A549 (cell line): ENCODE measurements at regions not wholly inside any gene's neighbourhood (a gene's known extent, or its start where the extent isn't known, plus 50 kb on each side); places are given as distances from the start of the nearest gene placed in this dataset.

Source experiments
- ATAC-seq, 2 experiments: fragments of 200-7000 bp in 1 of 2; fragments of >200 bp in 1 of 2; cut with Nextera tagmentation in 1 of 2; cut with Tn5 transposase in 1 of 2; 3 replicates each; pipeline versions ENCODE4 v1.8.0 to v1.9.1; 2018 to 2020; ENCODE audit warnings: mild to moderate bottlenecking in 1 of 2, moderate library complexity in 1 of 2
- CTCF ChIA-PET: fragments of 300-600 bp; sonication (Branson Sonifier 250); formaldehyde crosslinking; extraction: SDS; loops from one replicate; lab custom pipeline; 2021; ENCODE audit warnings: antibody characterized with exemption, inconsistent platforms; lab: Yijun Ruan, JAX
- POLR2A ChIA-PET: fragments of 350-600 bp; formaldehyde crosslinking; extraction: SDS; loops from one replicate; lab custom pipeline; 2021; ENCODE audit warnings: antibody characterized with exemption, inconsistent platforms; lab: Yijun Ruan, JAX
- DNase-seq, 2 experiments: peaks; one replicate each; pipeline versions ENCODE4 v3.0.0 to v3.0.0-alpha.2; 2011 to 2016; ENCODE audit warnings: low read depth in 1 of 2, low spot score in 1 of 2
- FAIRE-seq: peaks from 2 replicates; lab custom pipeline; 2011; peaks lifted over from hg19 to GRCh38; lab: Jason Lieb, UNC
- H3K27ac ChIP-seq, 2 experiments: fragments of >200 bp; sonication (Bioruptor Twin); formaldehyde crosslinking; 3 replicates each; pipeline ENCODE4 v1.5.1; 2016 to 2017
- H3K4me1 ChIP-seq: fragments of >200 bp; sonication (Bioruptor Twin); formaldehyde crosslinking; 3 replicates; pipeline ENCODE4 v1.6.1; 2016
- H3K4me2 ChIP-seq: fragments of >200 bp; sonication (Bioruptor Twin); formaldehyde crosslinking; 3 replicates; pipeline ENCODE4 v1.6.1; 2016
- H3K4me3 ChIP-seq: fragments of >200 bp; sonication (Bioruptor Twin); formaldehyde crosslinking; 3 replicates; pipeline ENCODE4 v1.5.1; 2016
- H3K9me3 ChIP-seq: fragments of >200 bp; sonication (Bioruptor Twin); formaldehyde crosslinking; 3 replicates; pipeline ENCODE4 v1.6.1; 2016
- BHLHE40 ChIP-seq: IDR thresholded peaks from 2 replicates; pipeline ENCODE4 v1.6.1; 2012; ENCODE audit warnings: low read depth, low read length, inconsistent platforms
- CBX2 ChIP-seq: fragments of 200-600 bp; sonication (generic); IDR thresholded peaks from 2 replicates; pipeline ENCODE4 v1.6.1; 2016; ENCODE audit warnings: low read depth, mild to moderate bottlenecking, borderline replicate concordance
- CHD4 ChIP-seq: fragments of 200-600 bp; sonication (generic); IDR thresholded peaks from 2 replicates; pipeline ENCODE4 v1.6.1; 2016; ENCODE audit warnings: antibody characterized with exemption, mild to moderate bottlenecking, borderline replicate concordance
- EHF ChIP-seq: fragments of 250-450 bp; sonication (Bioruptor Pico); IDR thresholded peaks from 2 replicates; pipeline ENCODE4 v1.5.0; 2020; ENCODE audit warnings: mild to moderate bottlenecking
- EHMT2 ChIP-seq: fragments of 200-600 bp; sonication (generic); IDR thresholded peaks from 2 replicates; pipeline ENCODE4 v1.6.1; 2016; ENCODE audit warnings: antibody characterized with exemption, low read depth, mild to moderate bottlenecking, moderate library complexity
- FOSB ChIP-seq: fragments of 250-450 bp; sonication (Bioruptor Pico); IDR thresholded peaks from 2 replicates; pipeline ENCODE4 v1.5.0; 2020; ENCODE audit warnings: mild to moderate bottlenecking, moderate library complexity
- GATA3 ChIP-seq: IDR thresholded peaks from 2 replicates; pipeline ENCODE4 v1.6.1; 2012; ENCODE audit warnings: borderline replicate concordance
- HEYL ChIP-seq: fragments of 250-450 bp; sonication (Bioruptor Pico); IDR thresholded peaks from 2 replicates; pipeline ENCODE4 v1.8.0; 2021; ENCODE audit warnings: mild to moderate bottlenecking, moderate library complexity
- HOXA7 ChIP-seq: fragments of 250-450 bp; sonication (Bioruptor Pico); IDR thresholded peaks from 2 replicates; pipeline ENCODE4 v1.5.0; 2020; ENCODE audit warnings: mild to moderate bottlenecking, moderate library complexity
- HOXB13 ChIP-seq: fragments of 250-450 bp; sonication (Bioruptor Pico); IDR thresholded peaks from 2 replicates; pipeline ENCODE4 v1.5.0; 2020; ENCODE audit warnings: low read depth, mild to moderate bottlenecking, moderate library complexity
- MAFK ChIP-seq: fragments of 450-650 bp; IDR thresholded peaks from 2 replicates; pipeline ENCODE4 v1.6.1; 2014; ENCODE audit not compliant: partially characterized antibody
- MYC ChIP-seq: IDR thresholded peaks from 2 replicates; pipeline ENCODE4 v1.6.1; 2012; ENCODE audit warnings: mild to moderate bottlenecking, inconsistent platforms, low read length, improper control_type of control experiment, borderline replicate concordance
- NFE2L2 ChIP-seq: fragments of 150-350 bp; conservative IDR thresholded peaks from 2 replicates; pipeline ENCODE4 v1.6.1; 2014; ENCODE audit warnings: low read length
- SREBF2 ChIP-seq: fragments of 450-650 bp; IDR thresholded peaks from 2 replicates; pipeline ENCODE4 v1.6.1; 2014; ENCODE audit warnings: mild to moderate bottlenecking, moderate library complexity
- TFCP2L1 ChIP-seq: fragments of 250-450 bp; sonication (Bioruptor Pico); IDR thresholded peaks from 2 replicates; pipeline ENCODE4 v1.5.0; 2021; ENCODE audit warnings: mild to moderate bottlenecking
- TP53 ChIP-seq: fragments of 250-450 bp; sonication (Bioruptor Pico); IDR thresholded peaks from 2 replicates; pipeline ENCODE4 v1.5.0; 2021; ENCODE audit warnings: mild to moderate bottlenecking, moderate library complexity
- WGBS: methylation state at CpG from one replicate; pipeline ENCODE4 v1.1.6; 2017; ENCODE audit errors: missing lambda C conversion rate; 5-methylcytosine and 5-hydroxymethylcytosine counted together
- TF ChIP-seq, protein P1 (sequence below): IDR thresholded peaks from 2 replicates; pipeline ENCODE4 v1.6.1; 2012
- TF ChIP-seq, protein P2 (sequence below): fragments of 250-450 bp; sonication (Bioruptor Pico); IDR thresholded peaks from 2 replicates; pipeline ENCODE4 v1.5.0; 2021; ENCODE audit warnings: mild to moderate bottlenecking, moderate library complexity, borderline replicate concordance
- TF ChIP-seq, protein P3 (sequence below): IDR thresholded peaks from 2 replicates; pipeline ENCODE4 v1.6.1; 2012; ENCODE audit warnings: low read depth, borderline replicate concordance
- TF ChIP-seq, protein P4 (sequence below): fragments of >200 bp; sonication (Bioruptor Twin); formaldehyde crosslinking; IDR thresholded peaks from 3 replicates; pipeline ENCODE4 v1.6.1; 2016
- TF ChIP-seq, protein P5 (sequence below): fragments of 150-350 bp; IDR thresholded peaks from 2 replicates; pipeline ENCODE4 v1.6.1; 2014; ENCODE audit warnings: low read depth, mild to moderate bottlenecking, low read length
- TF ChIP-seq, protein P6 (sequence below): IDR thresholded peaks from 2 replicates; pipeline ENCODE4 v1.6.1; 2012
- TF ChIP-seq, protein P7 (sequence below): fragments of 200-600 bp; sonication (generic); IDR thresholded peaks from 2 replicates; pipeline ENCODE4 v1.6.1; 2016; ENCODE audit warnings: antibody characterized with exemption, mild to moderate bottlenecking, moderate library complexity

DNA sequence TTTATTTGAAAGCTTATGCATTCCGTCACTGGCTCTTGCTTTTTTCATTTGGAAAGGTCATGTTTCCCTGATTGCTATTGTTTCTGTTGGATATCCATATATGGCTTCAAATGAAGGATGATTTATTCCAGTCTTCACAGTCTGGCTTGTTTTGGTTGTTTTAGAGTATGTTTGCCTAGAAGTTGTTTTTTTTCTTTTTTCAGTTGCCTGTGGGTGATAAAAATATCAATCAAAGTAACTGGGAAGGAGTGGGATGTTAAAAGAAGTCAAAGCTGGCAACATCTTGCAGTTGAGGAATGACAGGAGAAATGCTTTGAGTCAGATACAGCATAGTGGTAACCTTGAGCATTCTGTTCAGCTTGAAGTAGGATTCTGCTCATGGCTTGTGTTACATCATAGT lies 610.5 kb downstream of the PLOD2 start:
- no peak for FAIRE-seq
- POLR2A ChIA-PET: no interaction called here

DNA sequence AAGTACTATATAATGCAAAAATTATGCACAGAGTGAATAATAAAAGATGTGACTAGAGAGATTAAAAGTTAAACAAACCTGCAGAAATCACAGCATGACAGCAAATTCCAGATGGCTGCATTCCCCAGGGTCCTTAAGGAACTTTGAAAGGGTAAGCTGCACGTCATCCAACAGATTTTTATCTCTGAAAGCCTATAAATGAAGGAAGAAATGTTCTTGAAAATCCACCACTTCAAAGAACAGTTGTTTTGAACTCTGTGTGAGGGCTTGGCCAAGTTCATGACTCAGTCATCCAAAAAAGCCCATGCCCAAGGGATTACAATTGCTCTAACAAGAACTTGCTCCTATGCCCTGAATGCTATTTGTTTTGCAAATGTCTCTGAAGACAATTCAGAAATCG lies 603.6 kb downstream of the PLOD2 start:
- FAIRE-seq: no peak
- no peaks in the 10 kb centered on the region for H3K4me1 ChIP-seq
- WGBS: 6% methylated on average over 2 of the region's 2 CpGs
- ChIA-PET CTCF (no interaction called here), POLR2A (no interaction called here)
- H3K4me3 ChIP-seq: no peak overlapping the region
- no peak for ATAC-seq
- TF ChIP-seq, protein P1, sequence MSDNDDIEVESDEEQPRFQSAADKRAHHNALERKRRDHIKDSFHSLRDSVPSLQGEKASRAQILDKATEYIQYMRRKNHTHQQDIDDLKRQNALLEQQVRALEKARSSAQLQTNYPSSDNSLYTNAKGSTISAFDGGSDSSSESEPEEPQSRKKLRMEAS: no peak
- TF ChIP-seq GATA3: peak; percentile 37; the same call in 1 of the 2 replicates
- H3K9me3 ChIP-seq: no peaks in the 10 kb centered on the region
- no peak overlapping the region for H3K27ac ChIP-seq
- peak in 1 of 2 experiments; percentile 60 for DNase-seq
- no peak overlapping the region for H3K4me2 ChIP-seq

More for the DNA sequence above, 610.5 kb downstream of the PLOD2 start:
- no peak for DNase-seq
- 0% methylated on average over 1 of the region's 1 CpG for WGBS
- H3K4me1 ChIP-seq: no peaks in the 10 kb centered on the region
- no peak overlapping the region for H3K4me3 ChIP-seq
- no peak overlapping the region for H3K4me2 ChIP-seq
- no peaks in the 10 kb centered on the region for H3K9me3 ChIP-seq
- TF ChIP-seq, protein P2, sequence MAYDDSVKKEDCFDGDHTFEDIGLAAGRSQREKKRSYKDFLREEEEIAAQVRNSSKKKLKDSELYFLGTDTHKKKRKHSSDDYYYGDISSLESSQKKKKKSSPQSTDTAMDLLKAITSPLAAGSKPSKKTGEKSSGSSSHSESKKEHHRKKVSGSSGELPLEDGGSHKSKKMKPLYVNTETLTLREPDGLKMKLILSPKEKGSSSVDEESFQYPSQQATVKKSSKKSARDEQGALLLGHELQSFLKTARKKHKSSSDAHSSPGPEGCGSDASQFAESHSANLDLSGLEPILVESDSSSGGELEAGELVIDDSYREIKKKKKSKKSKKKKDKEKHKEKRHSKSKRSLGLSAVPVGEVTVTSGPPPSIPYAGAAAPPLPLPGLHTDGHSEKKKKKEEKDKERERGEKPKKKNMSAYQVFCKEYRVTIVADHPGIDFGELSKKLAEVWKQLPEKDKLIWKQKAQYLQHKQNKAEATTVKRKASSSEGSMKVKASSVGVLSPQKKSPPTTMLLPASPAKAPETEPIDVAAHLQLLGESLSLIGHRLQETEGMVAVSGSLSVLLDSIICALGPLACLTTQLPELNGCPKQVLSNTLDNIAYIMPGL (CRISPR knock-in tag): no peak
- no peak for TF ChIP-seq MYC
- TF ChIP-seq, protein P3, sequence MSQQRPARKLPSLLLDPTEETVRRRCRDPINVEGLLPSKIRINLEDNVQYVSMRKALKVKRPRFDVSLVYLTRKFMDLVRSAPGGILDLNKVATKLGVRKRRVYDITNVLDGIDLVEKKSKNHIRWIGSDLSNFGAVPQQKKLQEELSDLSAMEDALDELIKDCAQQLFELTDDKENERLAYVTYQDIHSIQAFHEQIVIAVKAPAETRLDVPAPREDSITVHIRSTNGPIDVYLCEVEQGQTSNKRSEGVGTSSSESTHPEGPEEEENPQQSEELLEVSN: no peak
- TF ChIP-seq, protein P4, sequence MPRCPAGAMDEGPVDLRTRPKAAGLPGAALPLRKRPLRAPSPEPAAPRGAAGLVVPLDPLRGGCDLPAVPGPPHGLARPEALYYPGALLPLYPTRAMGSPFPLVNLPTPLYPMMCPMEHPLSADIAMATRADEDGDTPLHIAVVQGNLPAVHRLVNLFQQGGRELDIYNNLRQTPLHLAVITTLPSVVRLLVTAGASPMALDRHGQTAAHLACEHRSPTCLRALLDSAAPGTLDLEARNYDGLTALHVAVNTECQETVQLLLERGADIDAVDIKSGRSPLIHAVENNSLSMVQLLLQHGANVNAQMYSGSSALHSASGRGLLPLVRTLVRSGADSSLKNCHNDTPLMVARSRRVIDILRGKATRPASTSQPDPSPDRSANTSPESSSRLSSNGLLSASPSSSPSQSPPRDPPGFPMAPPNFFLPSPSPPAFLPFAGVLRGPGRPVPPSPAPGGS: no peak
- TF ChIP-seq NFE2L2: no peak
- TF ChIP-seq CHD4: no peak
- no peak for TF ChIP-seq HOXA7 (CRISPR knock-in tag)
- TF ChIP-seq HOXB13: no peak
- no peak for TF ChIP-seq EHF
- TF ChIP-seq EHMT2: no peak
- TF ChIP-seq TP53: no peak
- TF ChIP-seq, protein P5, sequence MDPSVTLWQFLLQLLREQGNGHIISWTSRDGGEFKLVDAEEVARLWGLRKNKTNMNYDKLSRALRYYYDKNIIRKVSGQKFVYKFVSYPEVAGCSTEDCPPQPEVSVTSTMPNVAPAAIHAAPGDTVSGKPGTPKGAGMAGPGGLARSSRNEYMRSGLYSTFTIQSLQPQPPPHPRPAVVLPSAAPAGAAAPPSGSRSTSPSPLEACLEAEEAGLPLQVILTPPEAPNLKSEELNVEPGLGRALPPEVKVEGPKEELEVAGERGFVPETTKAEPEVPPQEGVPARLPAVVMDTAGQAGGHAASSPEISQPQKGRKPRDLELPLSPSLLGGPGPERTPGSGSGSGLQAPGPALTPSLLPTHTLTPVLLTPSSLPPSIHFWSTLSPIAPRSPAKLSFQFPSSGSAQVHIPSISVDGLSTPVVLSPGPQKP: no peak
- TF ChIP-seq, all 56 proteins: peak for 0
- no peak overlapping the region for H3K27ac ChIP-seq
- CTCF ChIA-PET: no interaction called here
- no peak for ATAC-seq

DNA sequence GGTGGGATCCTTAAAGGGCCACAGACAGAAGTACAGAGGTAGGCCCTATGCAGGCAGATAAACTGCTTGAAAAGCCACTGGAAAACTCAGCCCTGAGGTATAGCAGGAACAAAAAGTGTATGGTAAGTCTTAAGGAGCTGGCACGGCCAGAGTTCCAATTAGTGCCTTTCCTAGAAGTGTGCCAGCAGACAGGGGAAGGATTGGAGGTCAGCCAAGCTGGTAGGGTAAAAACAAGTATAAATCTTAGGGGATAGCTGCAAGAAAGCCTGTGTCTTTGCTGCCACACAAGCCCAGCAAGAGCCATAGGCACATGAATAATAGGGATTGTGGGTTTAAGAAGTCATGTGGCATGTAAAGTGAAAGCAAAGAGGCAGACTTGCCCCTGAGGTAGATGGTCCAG lies 582.5 kb downstream of the PLOD2 start:
- FAIRE-seq (no peak), DNase-seq (no peak), ATAC-seq (no peak)
- H3K4me1 ChIP-seq: no peaks in the 10 kb centered on the region
- ChIA-PET CTCF (no interaction called here), POLR2A (no interaction called here)
- H3K9me3 ChIP-seq: no peaks in the 10 kb centered on the region
- WGBS: 16% methylated on average over 1 of the region's 1 CpG
- no peak overlapping the region for H3K4me2 ChIP-seq
- H3K27ac ChIP-seq: no peak overlapping the region
- H3K4me3 ChIP-seq: no peak overlapping the region
- TF ChIP-seq, protein P6, sequence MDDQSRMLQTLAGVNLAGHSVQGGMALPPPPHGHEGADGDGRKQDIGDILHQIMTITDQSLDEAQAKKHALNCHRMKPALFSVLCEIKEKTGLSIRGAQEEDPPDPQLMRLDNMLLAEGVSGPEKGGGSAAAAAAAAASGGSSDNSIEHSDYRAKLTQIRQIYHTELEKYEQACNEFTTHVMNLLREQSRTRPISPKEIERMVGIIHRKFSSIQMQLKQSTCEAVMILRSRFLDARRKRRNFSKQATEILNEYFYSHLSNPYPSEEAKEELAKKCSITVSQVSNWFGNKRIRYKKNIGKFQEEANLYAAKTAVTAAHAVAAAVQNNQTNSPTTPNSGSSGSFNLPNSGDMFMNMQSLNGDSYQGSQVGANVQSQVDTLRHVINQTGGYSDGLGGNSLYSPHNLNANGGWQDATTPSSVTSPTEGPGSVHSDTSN: no peak
- TF ChIP-seq BHLHE40: no peak
- no peak for TF ChIP-seq CBX2
- no peak for TF ChIP-seq MAFK
- no peak for TF ChIP-seq TFCP2L1 (CRISPR knock-in tag)
- no peak for TF ChIP-seq FOSB (CRISPR knock-in tag)
- TF ChIP-seq HEYL: no peak
- TF ChIP-seq, protein P7, sequence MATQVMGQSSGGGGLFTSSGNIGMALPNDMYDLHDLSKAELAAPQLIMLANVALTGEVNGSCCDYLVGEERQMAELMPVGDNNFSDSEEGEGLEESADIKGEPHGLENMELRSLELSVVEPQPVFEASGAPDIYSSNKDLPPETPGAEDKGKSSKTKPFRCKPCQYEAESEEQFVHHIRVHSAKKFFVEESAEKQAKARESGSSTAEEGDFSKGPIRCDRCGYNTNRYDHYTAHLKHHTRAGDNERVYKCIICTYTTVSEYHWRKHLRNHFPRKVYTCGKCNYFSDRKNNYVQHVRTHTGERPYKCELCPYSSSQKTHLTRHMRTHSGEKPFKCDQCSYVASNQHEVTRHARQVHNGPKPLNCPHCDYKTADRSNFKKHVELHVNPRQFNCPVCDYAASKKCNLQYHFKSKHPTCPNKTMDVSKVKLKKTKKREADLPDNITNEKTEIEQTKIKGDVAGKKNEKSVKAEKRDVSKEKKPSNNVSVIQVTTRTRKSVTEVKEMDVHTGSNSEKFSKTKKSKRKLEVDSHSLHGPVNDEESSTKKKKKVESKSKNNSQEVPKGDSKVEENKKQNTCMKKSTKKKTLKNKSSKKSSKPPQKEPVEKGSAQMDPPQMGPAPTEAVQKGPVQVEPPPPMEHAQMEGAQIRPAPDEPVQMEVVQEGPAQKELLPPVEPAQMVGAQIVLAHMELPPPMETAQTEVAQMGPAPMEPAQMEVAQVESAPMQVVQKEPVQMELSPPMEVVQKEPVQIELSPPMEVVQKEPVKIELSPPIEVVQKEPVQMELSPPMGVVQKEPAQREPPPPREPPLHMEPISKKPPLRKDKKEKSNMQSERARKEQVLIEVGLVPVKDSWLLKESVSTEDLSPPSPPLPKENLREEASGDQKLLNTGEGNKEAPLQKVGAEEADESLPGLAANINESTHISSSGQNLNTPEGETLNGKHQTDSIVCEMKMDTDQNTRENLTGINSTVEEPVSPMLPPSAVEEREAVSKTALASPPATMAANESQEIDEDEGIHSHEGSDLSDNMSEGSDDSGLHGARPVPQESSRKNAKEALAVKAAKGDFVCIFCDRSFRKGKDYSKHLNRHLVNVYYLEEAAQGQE: no peak
- TF ChIP-seq, protein P5: no peak
- TF ChIP-seq SREBF2: no peak
